Large intestine (tissue), 3 donors: ENCODE measurements at regions not wholly inside any gene's neighbourhood (a gene's known extent, or its start where the extent isn't known, plus 50 kb on each side); places are given as distances from the start of the nearest gene placed in this dataset.

Experiments
- DNase-seq, 2 donors: peaks; one replicate each; pipeline versions ENCODE4 v3.0.0 to v3.0.0-alpha.2; 2013
- H3K27ac ChIP-seq: one replicate; pipeline ENCODE4 v1.5.1; 2013; ENCODE audit warnings: low read length
- H3K27me3 ChIP-seq: 2 replicates; pipeline ENCODE4 v1.6.1; 2013; ENCODE audit warnings: low read length; ENCODE audit not compliant: control insufficient read depth, insufficient read depth
- H3K36me3 ChIP-seq: 2 replicates; pipeline ENCODE4 v1.6.1; 2013; ENCODE audit warnings: low read length; ENCODE audit not compliant: control insufficient read depth, insufficient read depth
- H3K4me1 ChIP-seq: one replicate; pipeline ENCODE4 v1.6.1; 2013; ENCODE audit warnings: low read length; ENCODE audit not compliant: control insufficient read depth, insufficient read depth
- H3K4me3 ChIP-seq: one replicate; pipeline ENCODE4 v1.5.1; 2013; ENCODE audit warnings: low read length
- H3K9me3 ChIP-seq: one replicate; pipeline ENCODE4 v1.6.1; 2013; ENCODE audit warnings: mild to moderate bottlenecking, low read depth, low read length, moderate library complexity; ENCODE audit not compliant: control insufficient read depth
- WGBS: methylation state at CpG from one replicate; pipeline ENCODE4 v1.1.5; 2013; ENCODE audit warnings: low lambda C conversion rate; ENCODE audit not compliant: insufficient coverage; 5-methylcytosine and 5-hydroxymethylcytosine counted together

GRCh38 chr13:47397739-47398138 is 500.9 kb upstream of the HTR2A start:
- Histone ChIP-seq H3K27ac (no peak overlapping the region), H3K9me3 (no peaks in the 10 kb centered on the region), H3K36me3 (no peaks in the 10 kb centered on the region), H3K4me3 (no peak overlapping the region), H3K27me3 (no peaks in the 10 kb centered on the region), H3K4me1 (no peaks in the 10 kb centered on the region)
- peak; percentile 12 to 31 for DNase-seq
- WGBS: no CpG with 5 or more reads among the region's 2 CpGs

DNA sequence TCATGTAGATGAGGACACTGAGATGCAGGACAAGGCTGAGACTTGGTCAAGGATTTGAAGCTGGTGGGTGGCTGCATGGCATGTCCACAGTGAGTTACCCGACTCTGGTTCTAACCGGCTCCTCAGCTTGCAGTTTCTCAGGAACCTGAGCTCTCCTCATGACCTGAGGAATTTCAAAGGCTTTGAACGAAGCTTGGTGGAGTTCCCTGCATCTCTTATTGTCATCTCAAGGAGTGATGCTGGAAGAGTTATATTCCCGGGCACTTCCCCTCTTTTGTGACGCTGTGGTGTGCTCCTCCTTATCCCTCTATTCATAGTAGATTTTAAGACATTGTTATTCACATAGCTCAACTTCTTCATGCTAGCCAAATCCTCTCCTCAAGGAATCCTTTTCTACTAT is 500.1 kb upstream of the HTR2A start:
- no peak overlapping the region for H3K4me3 ChIP-seq
- no peaks in the 10 kb centered on the region for H3K9me3 ChIP-seq
- DNase-seq: no peak
- no peaks in the 10 kb centered on the region for H3K4me1 ChIP-seq
- H3K36me3 ChIP-seq: no peaks in the 10 kb centered on the region
- no peaks in the 10 kb centered on the region for H3K27me3 ChIP-seq
- H3K27ac ChIP-seq: no peak overlapping the region
- WGBS: 67% methylated on average over 1 of the region's 5 CpGs

- Histone ChIP-seq H3K36me3 (no peaks in the 10 kb centered on the region), H3K4me3 (no peak overlapping the region), H3K27ac (no peak overlapping the region), H3K9me3 (no peaks in the 10 kb centered on the region), H3K4me1 (no peaks in the 10 kb centered on the region), H3K27me3 (no peaks in the 10 kb centered on the region)
- WGBS: 83% methylated on average over 1 of the region's 1 CpG
- no peak for DNase-seq
Observed at GRCh38 chr13:47374741-47375140, 477.9 kb upstream of the HTR2A start.

DNA sequence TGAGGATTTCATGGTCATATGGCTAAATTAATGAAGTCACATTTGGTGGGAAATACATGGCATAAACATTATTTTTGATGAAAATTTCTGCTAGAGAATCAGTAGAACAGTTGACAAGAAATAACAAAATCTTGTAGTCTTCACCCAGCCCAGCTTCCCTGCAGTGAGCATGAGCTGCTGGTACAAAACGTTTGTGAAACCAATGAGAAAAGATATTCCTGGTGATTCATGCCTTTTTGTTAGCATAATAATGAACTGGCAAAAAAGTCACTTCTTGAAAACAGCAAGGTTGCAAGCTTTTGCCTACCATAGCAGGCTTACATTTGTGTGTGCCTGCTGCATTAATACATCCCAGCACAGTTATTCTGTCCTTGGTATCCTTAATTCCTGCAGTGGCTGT is 475.9 kb upstream of the HTR2A start:
- no peaks in the 10 kb centered on the region for H3K9me3 ChIP-seq
- H3K27me3 ChIP-seq: no peaks in the 10 kb centered on the region
- no CpG with 5 or more reads among the region's 1 CpG for WGBS
- no peaks in the 10 kb centered on the region for H3K4me1 ChIP-seq
- H3K4me3 ChIP-seq: no peak overlapping the region
- no peak overlapping the region for H3K27ac ChIP-seq
- no peaks in the 10 kb centered on the region for H3K36me3 ChIP-seq
- no peak for DNase-seq

DNA sequence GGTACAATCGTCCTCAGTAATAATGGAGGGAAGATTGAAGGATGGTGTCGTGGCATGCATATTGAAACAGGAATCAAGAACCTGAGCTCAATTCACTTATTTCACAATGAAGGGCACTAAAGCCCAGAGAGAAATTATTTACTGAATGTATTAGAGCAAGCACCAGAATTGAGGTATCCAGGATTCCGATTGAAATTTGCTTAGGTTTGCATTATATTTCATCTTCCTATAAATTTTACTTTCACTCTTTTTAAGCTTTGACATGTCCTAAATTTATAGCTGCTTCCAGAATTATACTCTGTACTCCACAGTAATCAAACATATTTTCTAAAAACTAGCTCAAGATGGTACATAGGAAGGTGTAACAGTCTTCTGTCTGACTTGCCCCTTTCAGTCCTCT is 454.9 kb upstream of the HTR2A start:
- Histone ChIP-seq H3K27ac (no peak overlapping the region), H3K4me3 (no peak overlapping the region), H3K4me1 (no peaks in the 10 kb centered on the region), H3K27me3 (no peaks in the 10 kb centered on the region), H3K36me3 (no peaks in the 10 kb centered on the region), H3K9me3 (no peaks in the 10 kb centered on the region)
- DNase-seq: no peak
- WGBS: no CpG with 5 or more reads among the region's 3 CpGs

GRCh38 chr13:47350334-47351124 is 453.7 kb upstream of the HTR2A start:
- DNase-seq: no peak
- H3K27me3 ChIP-seq: no peaks in the 10 kb centered on the region
- WGBS: 100% methylated on average over 1 of the region's 2 CpGs
- no peak overlapping the region for H3K27ac ChIP-seq
- no peaks in the 10 kb centered on the region for H3K36me3 ChIP-seq
- H3K9me3 ChIP-seq: no peaks in the 10 kb centered on the region
- no peaks in the 10 kb centered on the region for H3K4me1 ChIP-seq
- no peak overlapping the region for H3K4me3 ChIP-seq

DNA sequence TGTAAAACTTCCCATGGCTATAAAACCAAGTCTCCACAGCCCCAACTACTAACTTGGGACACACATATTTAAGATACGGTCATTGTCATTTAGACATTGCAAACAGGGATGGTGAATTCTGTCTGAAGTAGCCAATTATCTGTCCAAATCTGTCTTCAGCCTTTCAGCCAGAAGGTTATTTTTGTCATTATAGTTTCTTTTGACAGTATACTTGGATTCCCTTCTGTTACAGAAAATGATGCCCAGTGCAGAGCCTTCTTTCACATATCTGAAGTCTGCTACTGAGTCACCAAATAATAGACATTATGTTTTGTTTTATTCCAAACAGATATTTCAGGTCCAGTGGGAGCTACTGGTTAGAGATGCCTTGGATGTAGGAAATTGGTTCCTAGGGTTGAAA is 452.4 kb upstream of the HTR2A start:
- Histone ChIP-seq H3K36me3 (no peaks in the 10 kb centered on the region), H3K4me3 (no peak overlapping the region), H3K27ac (no peak overlapping the region), H3K9me3 (no peaks in the 10 kb centered on the region), H3K27me3 (no peaks in the 10 kb centered on the region), H3K4me1 (no peaks in the 10 kb centered on the region)
- no CpG with 5 or more reads among the region's 1 CpG for WGBS
- no peak for DNase-seq

DNA sequence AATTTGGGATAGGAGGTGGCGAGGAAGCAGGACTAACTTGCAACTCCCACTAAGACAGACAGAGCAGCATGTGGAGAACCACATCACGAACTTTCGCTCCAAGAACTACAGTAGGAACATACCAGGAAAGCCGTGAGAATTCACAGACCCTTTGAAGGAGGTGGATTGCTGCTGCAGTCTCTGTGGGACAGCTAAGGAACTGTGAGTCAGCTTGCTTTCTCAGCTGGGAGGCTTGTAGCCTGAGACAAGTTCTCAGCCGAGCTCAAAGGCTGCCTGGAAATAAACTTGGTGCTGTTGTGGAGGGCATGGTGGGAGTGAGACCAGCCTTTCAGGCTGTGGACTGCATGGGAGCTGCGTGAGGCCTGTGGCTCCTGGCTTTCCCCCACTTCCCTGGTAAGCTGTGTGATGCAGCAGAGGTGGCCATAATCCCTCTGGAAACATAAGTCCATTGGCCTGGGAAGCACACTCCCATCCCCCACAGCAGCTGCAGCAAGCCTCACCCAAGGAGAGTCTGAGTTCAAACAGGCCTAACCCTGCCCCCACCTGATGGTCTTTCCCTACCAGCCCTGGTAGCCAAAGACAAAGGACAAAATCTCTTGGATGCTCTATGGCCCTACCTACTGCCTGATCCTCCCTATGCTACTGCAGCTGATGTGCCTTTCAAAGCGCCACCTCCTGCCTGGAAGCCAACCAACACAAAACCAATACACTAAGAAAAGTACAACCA is 441.1 kb upstream of the HTR2A start:
- no peaks in the 10 kb centered on the region for H3K36me3 ChIP-seq
- no peaks in the 10 kb centered on the region for H3K27me3 ChIP-seq
- no peaks in the 10 kb centered on the region for H3K9me3 ChIP-seq
- WGBS: no CpG with 5 or more reads among the region's 7 CpGs
- no peak overlapping the region for H3K27ac ChIP-seq
- H3K4me1 ChIP-seq: no peaks in the 10 kb centered on the region
- H3K4me3 ChIP-seq: no peak overlapping the region
- DNase-seq: no peak

- no CpG with 5 or more reads among the region's 3 CpGs for WGBS
- no peaks in the 10 kb centered on the region for H3K36me3 ChIP-seq
- H3K9me3 ChIP-seq: no peaks in the 10 kb centered on the region
- H3K27ac ChIP-seq: no peak overlapping the region
- H3K27me3 ChIP-seq: no peaks in the 10 kb centered on the region
- no peaks in the 10 kb centered on the region for H3K4me1 ChIP-seq
- H3K4me3 ChIP-seq: no peak overlapping the region
- no peak for DNase-seq
Observed at GRCh38 chr13:47334173-47334572, 437.3 kb upstream of the HTR2A start.

GRCh38 chr13:47332149-47332548 is 435.3 kb upstream of the HTR2A start:
- Histone ChIP-seq H3K27ac (no peak overlapping the region), H3K4me3 (no peak overlapping the region), H3K4me1 (no peaks in the 10 kb centered on the region), H3K27me3 (no peaks in the 10 kb centered on the region), H3K36me3 (no peaks in the 10 kb centered on the region), H3K9me3 (no peaks in the 10 kb centered on the region)
- WGBS: 90% methylated on average over 2 of the region's 4 CpGs
- DNase-seq: no peak

GRCh38 chr13:47330031-47330430 is 433.2 kb upstream of the HTR2A start:
- Histone ChIP-seq H3K9me3 (no peaks in the 10 kb centered on the region), H3K4me1 (no peaks in the 10 kb centered on the region), H3K36me3 (no peaks in the 10 kb centered on the region), H3K27me3 (no peaks in the 10 kb centered on the region), H3K4me3 (no peak overlapping the region), H3K27ac (no peak overlapping the region)
- no CpG with 5 or more reads among the region's 6 CpGs for WGBS
- DNase-seq: no peak
